GM21737 (cell line): ENCODE measurements at regions not wholly inside any gene's neighbourhood (a gene's known extent, or its start where the extent isn't known, plus 50 kb on each side); places are given as distances from the start of the nearest gene placed in this dataset.

Experiments
- ATAC-seq: cut with Tn5 transposase; IDR thresholded peaks from one replicate; pipeline ENCODE4 v1.9.1; 2021; ENCODE audit warnings: mild to moderate bottlenecking, moderate library complexity; ENCODE audit not compliant: unreplicated experiment

DNA sequence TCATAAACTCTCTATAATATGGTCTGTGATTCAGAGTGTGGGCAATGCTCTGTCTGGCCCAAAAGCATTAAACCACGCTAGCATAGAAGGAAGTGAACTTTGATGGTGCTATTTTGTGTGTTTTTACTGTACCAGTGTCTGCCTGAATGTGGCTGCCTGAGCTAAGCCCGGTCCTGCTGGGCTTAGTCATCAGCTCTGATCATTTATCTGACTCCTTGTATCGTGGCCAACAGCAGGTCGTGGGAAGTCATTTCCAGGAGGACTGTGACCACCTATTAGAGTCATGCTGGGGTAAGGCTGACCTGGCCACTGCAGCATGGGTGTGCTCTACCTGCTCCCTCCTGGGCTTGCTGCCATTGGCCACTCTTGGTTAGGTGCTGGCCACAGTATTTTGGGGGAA is 239.1 kb upstream of the CEP162 start:
- no peak for ATAC-seq

DNA sequence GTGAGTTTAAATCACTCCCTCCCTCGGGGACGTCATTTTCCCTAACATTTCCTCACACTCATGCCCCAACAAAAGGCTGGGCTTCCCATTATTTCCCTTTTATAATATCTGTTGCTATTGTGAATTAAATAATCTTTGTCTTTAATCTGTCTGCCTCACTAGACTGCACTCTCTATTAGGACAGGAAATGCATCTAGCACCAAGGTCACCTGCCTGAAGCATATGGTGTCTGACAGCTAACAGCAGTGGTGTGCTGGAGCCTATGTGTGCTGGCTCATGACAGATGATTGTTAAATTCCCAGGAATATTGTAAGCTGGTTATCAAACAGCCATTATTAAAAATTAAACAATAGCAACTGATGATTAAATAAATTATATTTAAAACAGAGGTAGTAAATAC is 237.0 kb upstream of the CEP162 start:
- no peak for ATAC-seq

DNA sequence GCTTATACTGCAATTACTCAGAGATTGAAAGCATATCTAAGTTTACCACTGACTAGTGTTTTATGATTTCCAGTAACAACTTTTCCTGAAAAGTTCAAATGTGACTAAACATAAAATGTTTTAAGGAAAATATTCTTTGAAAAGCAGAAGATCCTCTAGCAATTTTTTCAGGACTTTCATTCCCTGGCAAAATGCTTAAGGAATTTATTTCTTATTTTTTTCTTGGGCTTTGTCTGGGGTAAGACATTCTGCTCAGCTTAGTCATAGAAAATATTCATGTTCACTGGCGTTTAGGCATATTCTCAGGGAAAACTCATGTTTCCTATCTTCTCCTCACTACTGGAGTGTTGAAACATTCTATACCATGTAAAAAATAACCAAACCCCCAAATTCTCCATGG is 235.3 kb upstream of the CEP162 start:
- no peak for ATAC-seq

DNA sequence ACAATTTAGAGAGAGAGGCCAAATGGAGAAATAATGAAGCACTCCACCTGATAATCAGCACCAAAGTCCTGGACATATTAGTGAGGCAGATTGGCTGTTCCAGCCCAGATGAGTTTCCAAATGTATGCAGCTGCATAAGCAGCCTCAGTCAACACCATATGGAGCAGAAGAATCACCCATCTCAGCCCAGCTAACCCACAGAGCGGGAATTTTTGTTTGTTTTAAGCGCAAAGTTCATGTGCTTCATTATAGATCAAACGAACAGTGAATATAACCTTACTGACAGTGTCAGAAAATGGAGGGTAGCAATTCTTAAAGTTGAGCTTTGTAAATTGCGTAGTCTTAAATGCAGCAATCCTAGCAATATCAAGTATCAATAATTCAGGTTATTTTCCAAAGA is 234.0 kb upstream of the CEP162 start:
- no peak for ATAC-seq

DNA sequence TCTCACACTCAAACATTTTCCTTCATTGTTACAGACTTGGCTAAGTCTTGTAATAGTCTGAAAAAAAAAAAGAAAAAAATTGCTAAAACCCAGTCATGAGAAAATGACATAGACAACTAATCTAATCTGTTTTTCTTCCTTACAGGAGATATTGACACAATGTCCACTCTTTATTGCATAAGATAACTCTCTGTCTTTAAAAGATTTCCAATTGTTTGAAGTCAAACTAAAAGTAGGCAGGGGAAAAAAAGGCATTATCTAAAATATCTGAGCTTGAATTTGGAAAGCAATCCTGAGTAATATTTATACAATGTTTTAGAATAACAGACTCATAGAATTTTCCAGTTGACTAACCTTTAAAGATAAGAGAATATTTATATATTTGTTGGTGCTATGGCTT is 233.0 kb upstream of the CEP162 start:
- ATAC-seq, result no peak

DNA sequence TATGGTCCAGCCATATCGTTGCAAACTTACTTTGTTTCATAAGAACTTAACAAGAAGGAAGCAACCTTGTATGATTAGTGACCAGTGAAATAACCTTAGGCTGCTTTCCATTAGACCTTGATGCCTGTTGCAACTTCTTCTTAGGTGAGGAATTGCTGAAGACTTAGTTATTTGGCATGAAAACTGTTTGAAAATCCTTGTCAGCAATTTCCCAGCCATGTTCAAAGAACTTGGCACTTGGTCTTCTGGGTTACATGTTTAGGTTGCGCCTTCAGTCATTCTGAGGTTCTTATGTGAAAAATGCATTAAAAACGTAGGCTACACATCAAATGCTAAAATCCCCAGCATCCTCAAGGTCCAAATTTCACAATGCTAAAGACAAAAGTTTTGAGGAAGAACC is 232.0 kb upstream of the CEP162 start:
- no peak for ATAC-seq

DNA sequence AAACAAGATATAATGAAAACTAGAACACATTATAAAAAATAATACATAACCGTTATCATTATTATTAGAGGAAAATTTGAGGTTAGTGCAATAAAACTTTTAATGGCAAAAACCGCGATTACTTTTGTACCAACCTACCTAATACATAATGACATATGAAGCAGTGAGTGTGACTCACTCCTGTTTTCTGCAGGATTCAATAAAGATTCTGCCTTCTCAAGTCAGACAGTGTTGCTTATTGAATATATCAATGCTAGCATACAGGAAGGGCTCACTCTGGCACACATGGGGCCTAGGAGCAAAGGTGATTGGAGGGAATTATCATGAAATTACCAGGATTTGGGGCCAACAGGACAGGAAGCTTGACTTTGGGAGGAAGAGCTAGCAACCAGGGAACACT is 230.8 kb upstream of the CEP162 start:
- no peak for ATAC-seq

DNA sequence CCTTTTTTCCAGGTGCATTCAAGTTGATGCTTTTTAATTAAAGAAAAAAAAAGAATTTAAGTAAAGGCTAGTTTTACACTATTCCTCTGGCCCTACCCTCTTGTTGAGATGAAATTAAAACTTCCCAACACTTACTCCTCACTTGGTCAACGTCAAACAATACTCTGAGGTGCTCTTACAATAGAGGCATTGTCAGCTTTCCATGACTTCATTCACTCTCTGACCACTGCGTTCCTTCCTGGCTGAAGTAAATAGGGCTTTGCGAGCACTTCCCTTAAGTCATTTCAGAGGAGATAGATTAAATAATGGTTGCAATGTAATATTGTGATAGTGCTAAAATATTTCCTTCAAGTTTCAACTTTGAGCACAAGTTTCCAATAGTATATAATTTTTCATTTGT is 229.8 kb upstream of the CEP162 start:
- no peak for ATAC-seq

DNA sequence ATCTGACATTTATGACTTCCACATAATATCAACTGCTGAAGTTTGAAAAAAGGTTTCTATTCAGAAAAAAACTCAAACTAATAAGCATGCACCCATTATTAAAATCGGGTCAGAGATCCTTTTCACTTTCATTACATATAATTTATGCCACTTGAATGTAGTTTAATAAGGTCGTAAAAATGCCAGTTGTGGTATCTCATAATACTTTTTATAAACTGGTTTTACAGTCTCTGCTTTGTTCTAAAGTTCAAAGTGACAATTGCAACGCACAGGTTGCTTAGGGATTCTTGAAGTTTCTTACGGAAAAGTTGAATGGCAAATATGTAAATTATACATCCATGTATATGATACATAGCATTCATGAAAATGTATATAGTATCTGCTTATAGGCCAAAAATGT is 229.4 kb upstream of the CEP162 start:
- no peak for ATAC-seq

DNA sequence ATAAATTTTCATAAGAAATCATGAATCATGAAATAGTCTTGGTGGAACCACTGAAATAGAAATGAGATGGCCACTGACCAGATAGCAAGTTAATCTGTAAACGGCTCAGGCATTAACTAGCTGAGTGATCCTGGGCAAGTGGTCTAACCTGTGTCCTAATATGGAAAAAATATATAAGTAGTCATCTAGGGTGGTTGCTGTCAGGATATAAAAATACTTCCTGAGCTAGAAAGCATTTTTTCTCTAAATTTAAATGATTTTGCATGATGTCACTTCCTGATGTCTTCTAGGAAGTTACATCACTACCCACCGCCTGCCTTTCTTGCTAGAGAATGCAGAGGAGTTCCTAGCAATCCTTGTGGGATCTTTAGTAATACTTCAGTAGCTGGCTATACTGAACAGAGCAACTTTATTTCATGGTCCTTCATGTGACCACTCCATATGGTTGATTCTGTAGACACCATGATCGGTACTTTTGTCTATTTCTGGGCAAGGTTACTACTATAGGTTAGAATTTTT is 228.1 kb upstream of the CEP162 start:
- no peak for ATAC-seq

DNA sequence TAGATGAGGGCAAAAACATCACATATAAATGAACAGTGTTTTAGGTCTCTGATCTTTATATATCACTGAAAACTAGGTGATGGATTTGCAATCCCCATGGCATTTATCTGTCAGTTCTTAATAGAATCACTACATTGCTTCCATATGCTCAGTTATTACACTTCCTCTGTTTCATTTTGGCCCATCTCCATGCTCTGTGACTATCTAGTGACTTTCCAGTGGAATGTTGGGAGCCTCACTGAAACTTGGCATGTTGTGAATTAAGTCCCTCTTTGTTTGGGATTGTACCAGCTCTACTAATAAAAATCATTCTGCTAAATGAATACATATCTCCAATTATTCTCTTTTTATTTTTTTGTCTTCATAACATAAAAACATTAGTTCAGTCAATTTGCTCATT is 226.1 kb upstream of the CEP162 start:
- no peak for ATAC-seq

DNA sequence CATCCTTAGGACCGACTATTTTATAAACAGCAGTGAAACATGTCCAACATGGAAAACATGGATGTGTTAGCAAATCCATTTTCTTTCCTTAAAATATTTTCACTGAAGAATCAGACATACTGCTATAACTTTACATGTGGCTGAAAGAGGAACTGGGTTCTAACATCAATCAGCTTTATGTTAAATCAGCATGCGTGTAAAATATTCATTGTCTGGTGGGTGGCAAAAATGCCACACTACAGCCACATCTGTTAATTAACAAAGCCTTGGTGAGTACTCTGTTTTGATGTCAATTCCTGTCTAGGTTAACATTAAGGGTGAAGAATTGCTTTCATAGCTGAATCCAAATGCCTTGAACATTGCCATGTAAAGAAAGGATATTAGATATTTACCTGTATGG is 222.6 kb upstream of the CEP162 start:
- no peak for ATAC-seq

DNA sequence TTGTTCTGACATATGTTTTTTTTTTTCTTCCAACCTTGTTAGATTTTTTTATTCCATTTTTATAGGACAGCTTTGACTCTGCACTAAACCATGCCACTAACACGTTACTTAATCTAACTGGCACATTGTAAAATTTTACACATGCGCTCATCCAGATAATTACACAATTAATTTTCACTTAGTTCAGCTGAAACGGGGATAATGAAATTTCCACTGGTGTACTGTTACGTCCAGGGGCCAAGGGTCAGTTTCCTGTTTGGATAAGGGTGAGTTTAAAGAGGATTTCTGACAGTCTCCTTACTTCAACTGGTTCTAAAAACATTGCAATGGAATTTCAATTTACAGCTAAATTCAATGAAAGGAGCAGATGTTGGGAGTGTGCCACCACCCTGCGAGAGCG is 221.8 kb upstream of the CEP162 start:
- ATAC-seq, result no peak

DNA sequence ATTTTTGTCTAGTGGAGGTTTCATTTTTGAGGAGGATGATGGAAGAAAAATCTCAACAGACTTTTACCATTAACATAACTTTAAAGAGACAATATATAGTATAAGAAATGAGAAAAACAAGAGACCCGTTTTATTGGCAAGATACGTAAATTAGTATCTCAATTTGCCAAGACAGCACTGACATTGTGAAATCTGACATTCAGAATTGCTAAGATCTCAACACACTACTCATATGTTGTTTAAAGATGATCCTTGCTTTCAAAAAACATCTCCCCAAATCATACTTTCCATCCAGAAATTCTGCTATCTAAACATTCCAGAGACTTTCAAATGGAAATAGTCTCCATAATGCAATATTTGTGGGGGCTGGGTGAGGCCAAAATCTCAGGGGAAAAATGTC is 220.9 kb upstream of the CEP162 start:
- no peak for ATAC-seq

DNA sequence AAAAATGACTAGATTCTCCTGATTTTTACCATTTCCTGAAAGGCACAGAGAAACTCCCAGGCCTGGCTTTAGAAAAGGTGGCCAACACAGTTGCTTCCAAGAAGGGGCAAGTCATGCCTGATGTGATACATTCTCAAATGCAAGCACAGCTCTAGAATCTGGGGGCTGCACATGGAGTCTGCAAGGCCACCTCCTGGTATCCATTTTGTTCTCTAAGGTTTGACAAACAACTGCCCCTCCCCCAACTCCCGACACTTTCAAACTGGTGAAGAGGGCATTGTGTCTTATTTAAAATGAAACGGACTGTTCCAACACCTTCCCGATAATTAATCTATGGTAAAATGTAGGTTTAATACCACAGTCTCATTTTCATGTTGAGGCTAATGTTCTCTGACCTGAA is 220.2 kb upstream of the CEP162 start:
- ATAC-seq, result no peak

DNA sequence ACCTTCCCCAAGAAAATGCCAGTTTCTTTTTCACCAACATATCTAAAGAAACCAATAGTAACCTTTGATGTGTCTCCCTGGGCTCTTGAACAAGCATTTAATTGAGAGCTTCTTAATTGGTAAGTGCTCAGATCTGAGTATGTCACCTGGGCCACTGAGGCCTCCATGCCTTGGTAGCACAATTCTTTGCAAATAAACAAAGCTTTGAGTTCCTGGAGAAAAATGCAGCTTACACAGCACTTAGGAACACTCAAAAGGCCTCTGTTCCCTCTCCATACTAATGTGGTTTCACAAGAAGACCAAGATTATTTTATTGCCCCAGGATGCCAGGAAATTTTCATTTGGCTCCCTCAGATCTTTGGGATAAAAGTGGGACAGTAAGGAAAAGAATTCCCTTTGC is 217.6 kb upstream of the CEP162 start:
- ATAC-seq, result no peak

DNA sequence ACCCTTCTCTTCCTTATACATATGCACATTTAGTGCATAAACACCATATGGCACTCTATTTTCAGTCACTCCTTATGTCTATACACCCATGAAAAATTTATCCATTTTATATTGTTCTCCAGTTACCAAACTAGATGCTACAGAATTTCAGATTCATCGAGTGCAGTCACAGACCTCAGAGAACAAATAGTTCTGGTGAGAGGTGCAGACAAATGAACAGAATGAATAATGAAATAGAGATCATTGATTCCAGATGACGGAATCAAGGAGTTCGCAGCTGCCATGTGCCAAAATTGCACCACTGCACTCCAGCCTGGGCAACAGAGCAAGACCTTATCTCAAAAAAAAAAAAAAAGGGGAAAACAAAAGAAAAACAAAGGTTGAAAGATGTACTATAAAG is 214.8 kb upstream of the CEP162 start:
- ATAC-seq, result no peak

DNA sequence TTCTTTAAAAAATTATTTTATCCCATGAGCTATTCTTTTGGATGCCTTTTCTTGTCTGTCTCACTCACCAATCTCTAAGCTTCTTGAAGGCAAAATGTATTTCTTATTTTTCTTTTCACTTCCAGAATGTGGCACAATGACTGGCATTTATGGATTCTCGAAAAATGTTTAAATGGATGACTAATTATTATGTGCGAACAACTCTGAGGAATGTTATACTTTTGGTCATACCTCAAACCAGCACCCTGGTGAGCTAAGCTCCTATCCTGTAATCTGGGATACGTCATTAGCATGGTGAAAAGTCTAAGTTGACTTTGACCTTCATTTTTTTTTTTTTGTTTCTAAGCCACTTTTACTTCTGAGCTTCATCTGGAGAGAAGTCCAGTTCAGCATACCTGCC is 214.0 kb upstream of the CEP162 start:
- no peak for ATAC-seq

DNA sequence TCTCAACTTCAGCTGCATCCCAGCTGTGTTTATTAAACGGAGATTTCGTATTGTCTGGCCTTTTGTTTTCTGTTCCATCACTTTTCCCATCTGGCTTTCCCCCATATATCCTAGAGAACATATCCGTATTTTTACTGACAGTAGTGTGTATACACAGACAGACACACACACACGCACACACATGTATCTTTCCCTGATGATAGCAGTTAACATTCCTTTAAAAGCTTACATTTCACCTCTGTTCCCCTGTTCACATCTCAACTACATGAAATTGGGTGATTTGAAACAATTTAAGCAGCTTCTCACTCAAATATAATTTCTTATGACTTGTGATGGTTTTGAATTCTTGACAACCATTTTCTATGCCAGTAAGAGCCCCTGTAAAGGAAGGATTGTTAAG is 207.1 kb upstream of the CEP162 start:
- no peak for ATAC-seq

DNA sequence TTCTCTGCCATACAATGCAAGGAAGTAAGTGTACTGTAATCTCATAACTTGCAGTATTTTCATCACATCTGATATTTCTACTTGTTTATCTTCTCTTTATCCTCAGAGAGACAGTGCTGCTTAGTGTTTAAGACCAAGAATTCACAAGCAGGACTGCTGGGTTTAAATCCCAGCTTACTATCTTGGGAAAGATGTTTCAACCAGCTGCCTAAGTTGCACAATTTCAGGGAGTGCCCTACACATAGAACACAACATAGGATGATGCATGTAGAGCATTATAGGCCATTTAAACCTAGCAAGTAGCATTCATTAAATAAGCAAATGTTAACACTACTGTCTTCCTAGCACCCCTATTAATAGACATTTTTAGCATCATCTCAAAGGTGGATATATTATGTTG is 205.2 kb upstream of the CEP162 start:
- ATAC-seq, result no peak

DNA sequence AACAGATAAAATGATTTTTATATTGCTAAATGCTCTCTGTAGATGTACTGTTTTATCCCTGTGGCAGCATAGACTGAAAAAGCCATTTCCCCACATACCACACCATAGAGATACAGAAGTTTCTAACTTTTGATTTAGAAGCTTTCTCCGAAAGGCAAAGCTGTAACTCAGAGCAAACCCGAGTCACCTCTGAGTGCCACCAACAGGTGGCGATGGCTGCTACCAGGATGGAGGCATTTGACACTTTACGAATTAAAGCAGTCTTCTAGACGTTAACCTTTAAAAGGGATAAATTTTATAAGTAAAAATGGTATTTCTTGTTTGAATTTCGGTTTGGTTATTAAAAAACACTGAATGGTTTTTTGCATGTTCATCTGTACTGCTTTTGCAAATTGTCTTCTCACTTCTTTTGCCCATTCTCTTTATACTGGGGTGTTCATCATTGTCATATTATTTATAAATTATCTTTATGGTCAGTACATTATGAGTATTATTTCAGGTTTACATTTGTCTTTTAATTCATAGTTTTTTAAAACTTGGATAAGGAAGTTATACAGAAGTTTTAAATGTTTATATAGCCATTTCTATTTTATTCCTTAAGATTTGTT is 201.0 kb upstream of the CEP162 start:
- no peak for ATAC-seq

DNA sequence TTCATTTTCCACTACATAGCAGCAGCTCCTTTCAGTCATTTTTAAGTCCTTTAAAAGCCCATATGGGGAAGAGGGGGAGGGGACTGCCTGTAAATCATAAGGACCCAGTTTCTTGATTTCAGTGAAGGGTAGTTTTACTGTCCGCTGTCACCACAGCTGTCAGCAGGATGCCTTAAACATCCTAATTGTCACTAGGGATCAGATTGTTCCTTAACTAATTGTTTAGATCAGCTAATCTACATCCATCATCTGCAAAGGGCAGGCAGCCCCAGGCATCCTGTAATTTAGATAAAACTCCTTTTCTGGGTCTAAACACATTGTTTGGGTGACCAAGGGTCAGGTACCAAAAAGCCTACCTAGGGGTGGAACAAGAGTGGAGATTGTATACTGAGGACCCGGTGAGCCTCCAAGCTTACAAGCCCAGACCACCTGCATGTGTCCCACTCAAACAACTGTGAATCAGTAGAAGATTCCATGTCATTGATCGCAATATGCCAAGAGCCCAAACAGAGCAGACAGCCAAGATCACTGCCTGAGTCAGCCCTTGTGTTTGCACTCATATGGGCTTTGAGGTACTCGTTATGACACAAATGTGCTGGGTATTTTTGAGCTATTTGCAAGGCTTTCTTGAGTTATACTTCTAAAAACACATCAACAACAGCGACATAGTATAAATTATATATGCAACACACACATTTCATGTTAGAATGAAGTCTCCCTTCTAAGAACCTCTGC is 198.7 kb upstream of the CEP162 start:
- no peak for ATAC-seq

DNA sequence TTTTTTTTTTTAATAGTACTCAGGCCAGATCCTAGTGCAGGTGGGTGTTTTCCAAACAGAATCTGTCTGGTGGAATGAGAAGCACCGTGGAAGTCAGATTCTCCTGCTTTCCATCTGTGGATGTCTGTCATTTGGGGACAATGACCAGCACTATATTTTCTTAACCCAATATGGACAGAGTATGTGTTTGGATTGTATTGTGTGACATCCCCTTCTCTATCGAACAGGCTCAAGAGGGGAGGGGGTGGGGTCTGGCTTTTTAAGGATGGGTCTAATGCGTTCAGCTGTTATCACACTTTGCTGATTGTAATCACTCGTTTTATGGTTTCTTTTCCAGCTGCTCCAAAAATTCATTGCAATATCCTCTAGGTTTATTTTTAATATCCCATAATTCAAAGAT is 197.5 kb upstream of the CEP162 start:
- ATAC-seq, result no peak
